ENCODE measurements at regions not wholly inside any gene's neighbourhood (a gene's known extent, or its start where the extent isn't known, plus 50 kb on each side); places are given as distances from the start of the nearest gene placed in this dataset.

DNA sequence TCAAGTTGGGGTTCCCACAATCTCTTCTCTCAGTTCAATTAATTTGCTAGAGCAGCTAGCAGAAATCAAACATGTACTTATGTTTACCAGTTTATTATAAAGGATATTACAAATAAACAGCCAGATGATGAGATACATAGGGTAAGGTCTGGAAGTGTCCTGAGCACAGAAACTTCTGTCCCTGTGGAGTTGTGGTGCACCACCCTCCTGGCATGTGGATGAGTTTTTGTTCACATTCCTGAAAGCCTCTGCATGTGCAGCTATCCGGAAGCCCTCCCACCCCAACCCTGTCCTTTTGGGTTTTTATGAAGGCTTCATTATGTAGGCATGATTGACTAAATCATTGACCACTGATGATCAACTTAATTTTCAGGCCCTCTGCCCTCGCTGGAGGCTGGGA lies 791.2 kb upstream of the ZNF608 start:
- H3K36me3 ChIP-seq: no peaks in the 10 kb centered on the region
- H3K4me1 ChIP-seq: no peaks in the 10 kb centered on the region
- no peaks in the 10 kb centered on the region for H3K27me3 ChIP-seq (ENCODE audit: low read depth)
- no peak for DNase-seq
- H3K9me3 ChIP-seq (replicated peaks): peaks cover 45% of the 10 kb centered on the region
- TF ChIP-seq, protein P1, sequence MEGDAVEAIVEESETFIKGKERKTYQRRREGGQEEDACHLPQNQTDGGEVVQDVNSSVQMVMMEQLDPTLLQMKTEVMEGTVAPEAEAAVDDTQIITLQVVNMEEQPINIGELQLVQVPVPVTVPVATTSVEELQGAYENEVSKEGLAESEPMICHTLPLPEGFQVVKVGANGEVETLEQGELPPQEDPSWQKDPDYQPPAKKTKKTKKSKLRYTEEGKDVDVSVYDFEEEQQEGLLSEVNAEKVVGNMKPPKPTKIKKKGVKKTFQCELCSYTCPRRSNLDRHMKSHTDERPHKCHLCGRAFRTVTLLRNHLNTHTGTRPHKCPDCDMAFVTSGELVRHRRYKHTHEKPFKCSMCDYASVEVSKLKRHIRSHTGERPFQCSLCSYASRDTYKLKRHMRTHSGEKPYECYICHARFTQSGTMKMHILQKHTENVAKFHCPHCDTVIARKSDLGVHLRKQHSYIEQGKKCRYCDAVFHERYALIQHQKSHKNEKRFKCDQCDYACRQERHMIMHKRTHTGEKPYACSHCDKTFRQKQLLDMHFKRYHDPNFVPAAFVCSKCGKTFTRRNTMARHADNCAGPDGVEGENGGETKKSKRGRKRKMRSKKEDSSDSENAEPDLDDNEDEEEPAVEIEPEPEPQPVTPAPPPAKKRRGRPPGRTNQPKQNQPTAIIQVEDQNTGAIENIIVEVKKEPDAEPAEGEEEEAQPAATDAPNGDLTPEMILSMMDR (IDR thresholded peaks at IDR 0.05; ENCODE audit: borderline replicate concordance): no peak
- H3K27ac ChIP-seq (replicated peaks): no peak overlapping the region
- no peak overlapping the region for H3K4me3 ChIP-seq
- intact Hi-C loops (cut with micrococcal nuclease): no loop called here

DNA sequence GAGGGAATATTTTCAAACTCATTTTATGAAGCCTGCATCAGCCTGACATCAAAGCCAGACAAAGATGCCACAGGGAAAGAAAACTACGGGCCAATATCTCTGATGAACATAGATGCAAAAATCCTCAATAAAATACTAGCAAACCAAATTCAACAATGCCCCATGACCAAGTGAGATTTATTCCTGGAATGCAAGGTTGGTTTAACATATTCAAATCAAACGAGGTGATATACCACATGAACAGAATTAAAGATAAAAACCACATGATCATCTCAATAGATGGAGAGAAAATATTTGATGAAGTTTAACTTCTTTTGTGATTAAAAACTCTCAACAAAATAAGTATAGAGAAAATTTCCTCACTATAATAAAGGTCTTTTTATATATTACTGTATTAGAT lies 792.0 kb upstream of the ZNF608 start:
- Histone ChIP-seq H3K36me3 (no peaks in the 10 kb centered on the region), H3K4me1 (no peaks in the 10 kb centered on the region), H3K27ac (replicated peaks) (no peak overlapping the region), H3K9me3 (replicated peaks) (peaks cover 40% of the 10 kb centered on the region), H3K27me3 (ENCODE audit: low read depth) (no peaks in the 10 kb centered on the region), H3K4me3 (no peak overlapping the region)
- DNase-seq: no peak
- intact Hi-C loops (cut with micrococcal nuclease): no loop called here
- TF ChIP-seq, protein P1 (IDR thresholded peaks at IDR 0.05; ENCODE audit: borderline replicate concordance): no peak

DNA sequence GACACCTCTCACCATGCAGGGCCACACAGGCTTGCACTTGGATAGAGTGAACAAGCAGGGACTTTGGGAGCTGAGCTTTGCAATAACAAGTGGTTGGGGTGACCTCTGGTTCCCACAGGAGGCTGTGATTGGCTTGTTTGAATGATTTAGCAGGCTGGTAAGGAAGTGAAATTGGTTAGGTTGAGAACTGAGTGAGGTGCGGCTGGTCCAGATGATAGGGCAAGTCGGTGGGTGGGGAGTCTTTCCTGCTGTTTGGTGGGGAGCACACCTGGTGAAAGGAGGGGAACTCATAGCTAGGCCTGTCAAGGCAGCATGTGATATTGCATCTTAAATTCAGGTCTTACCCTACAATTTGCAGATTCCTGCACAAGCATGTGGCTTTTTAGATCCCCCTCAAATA lies 794.6 kb upstream of the ZNF608 start:
- Histone ChIP-seq H3K27me3 (ENCODE audit: low read depth) (no peaks in the 10 kb centered on the region), H3K4me3 (no peak overlapping the region), H3K9me3 (replicated peaks) (peaks cover 29% of the 10 kb centered on the region), H3K27ac (replicated peaks) (no peak overlapping the region), H3K36me3 (no peaks in the 10 kb centered on the region), H3K4me1 (no peaks in the 10 kb centered on the region)
- no peak for DNase-seq
- TF ChIP-seq, protein P1 (IDR thresholded peaks at IDR 0.05; ENCODE audit: borderline replicate concordance): no peak
- intact Hi-C loops (cut with micrococcal nuclease): no loop called here

DNA sequence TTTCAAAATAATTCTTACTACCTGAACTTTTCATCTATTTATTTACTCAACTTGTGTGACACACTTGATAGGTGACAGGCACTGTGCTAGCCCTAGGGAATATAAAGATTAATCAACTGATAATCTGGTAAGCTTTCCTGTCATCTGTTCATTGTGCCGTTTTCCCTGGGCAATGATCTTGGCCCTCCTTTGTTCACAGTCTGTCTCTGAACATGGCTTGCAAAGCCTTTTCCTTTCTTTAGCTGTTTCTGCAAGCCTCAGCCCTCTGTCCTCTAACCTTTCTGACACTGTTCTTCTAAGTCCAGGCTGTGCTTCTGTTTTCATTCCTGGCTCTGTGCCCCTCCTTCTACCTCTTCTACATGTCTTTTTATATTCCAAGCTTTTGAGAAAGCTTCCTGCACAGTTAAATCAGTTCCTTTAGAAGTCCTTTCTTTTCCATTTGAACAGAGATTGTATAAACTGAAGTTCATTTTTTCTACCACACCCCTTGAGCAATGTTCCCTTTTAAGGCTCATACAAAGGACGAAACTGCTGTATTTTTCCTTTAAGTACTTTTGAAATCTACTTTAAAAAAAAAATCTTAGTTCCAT lies 803.0 kb upstream of the ZNF608 start:
- intact Hi-C loops (cut with micrococcal nuclease): no loop called here
- Histone ChIP-seq H3K4me3 (no peak overlapping the region), H3K27ac (replicated peaks) (peak overlapping the region; percentile 9), H3K4me1 (peaks cover 12% of the 10 kb centered on the region), H3K27me3 (ENCODE audit: low read depth) (no peaks in the 10 kb centered on the region), H3K9me3 (replicated peaks) (no peaks in the 10 kb centered on the region), H3K36me3 (no peaks in the 10 kb centered on the region)
- TF ChIP-seq, protein P1 (IDR thresholded peaks at IDR 0.05; ENCODE audit: borderline replicate concordance): no peak
- DNase-seq: no peak

DNA sequence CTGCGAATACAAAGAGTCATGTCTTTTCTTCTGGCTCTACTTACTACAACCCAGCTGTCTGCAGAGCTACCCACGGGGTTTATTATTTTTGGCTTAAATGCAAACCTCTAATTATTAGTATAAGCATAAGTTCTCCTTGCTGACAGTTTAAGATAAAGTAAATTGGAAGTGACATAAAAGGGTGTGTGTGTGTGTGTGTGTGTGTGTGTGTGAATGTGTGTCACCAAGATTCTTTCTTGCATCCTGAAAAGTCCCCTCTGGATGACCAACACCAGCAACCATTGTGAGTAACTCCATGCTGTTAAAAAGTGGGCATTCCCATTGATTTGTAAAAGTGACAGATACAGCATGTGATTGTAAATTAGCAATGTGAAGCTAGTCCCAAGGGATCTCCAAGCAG lies 803.8 kb upstream of the ZNF608 start:
- peaks cover 12% of the 10 kb centered on the region for H3K4me1 ChIP-seq

More for the DNA sequence above, 803.8 kb upstream of the ZNF608 start:
- DNase-seq: no peak
- H3K9me3 ChIP-seq (replicated peaks): no peaks in the 10 kb centered on the region
- intact Hi-C loops (cut with micrococcal nuclease): no loop called here
- TF ChIP-seq, protein P1 (IDR thresholded peaks at IDR 0.05; ENCODE audit: borderline replicate concordance): no peak
- no peak overlapping the region for H3K4me3 ChIP-seq
- no peak overlapping the region for H3K27ac ChIP-seq (replicated peaks)
- H3K27me3 ChIP-seq (ENCODE audit: low read depth): no peaks in the 10 kb centered on the region
- no peaks in the 10 kb centered on the region for H3K36me3 ChIP-seq

Measured in left ventricle myocardium inferior (tissue), 1 donor.